Stimulated activated effector memory CD8-positive, alpha-beta T cell treated with anti-CD3 and anti-CD28 coated beads, Interleukin-12 subunit alpha, Interleukin-12 subunit beta, amount 100 ng/mL, for 72 hours (primary cell): ENCODE measurements at regions not wholly inside any gene's neighbourhood (a gene's known extent, or its start where the extent isn't known, plus 50 kb on each side); places are given as distances from the start of the nearest gene placed in this dataset.

Source experiments
- ATAC-seq: fragments of 150-1000 bp; cut with Tn5 transposase; 2 replicates; pipeline ENCODE4 v1.10.0; 2021
- DNase-seq, 2 donors: peaks; one replicate each; pipeline ENCODE4 v3.0.0; 2021 to 2022; ENCODE audit warnings: low spot score in 2 of 2
- H3K27ac Mint-ChIP-seq: one replicate; pipeline ENCODE4 v1.8.0; 2022; ENCODE audit warnings: mild to moderate bottlenecking, mixed read lengths
- H3K36me3 Mint-ChIP-seq: one replicate; pipeline ENCODE4 v1.8.0; 2022; ENCODE audit warnings: mild to moderate bottlenecking, mixed read lengths
- H3K4me1 Mint-ChIP-seq: one replicate; pipeline ENCODE4 v1.8.0; 2022; ENCODE audit warnings: mixed read lengths
- H3K4me3 Mint-ChIP-seq: one replicate; pipeline ENCODE4 v1.8.0; 2022; ENCODE audit warnings: mild to moderate bottlenecking, mixed read lengths
- H3K9me3 Mint-ChIP-seq: one replicate; pipeline ENCODE4 v1.8.0; 2022; ENCODE audit warnings: mixed read lengths

- Mint-ChIP-seq H3K4me3 (no peak overlapping the region), H3K27ac (no peak overlapping the region), H3K4me1 (no peaks in the 10 kb centered on the region), H3K9me3 (no peaks in the 10 kb centered on the region), H3K36me3 (no peaks in the 10 kb centered on the region)
- DNase-seq (no peak), ATAC-seq (no peak)
Observed at GRCh38 chr1:99181892-99182291, 82.4 kb upstream of the PLPPR4 start.

DNA sequence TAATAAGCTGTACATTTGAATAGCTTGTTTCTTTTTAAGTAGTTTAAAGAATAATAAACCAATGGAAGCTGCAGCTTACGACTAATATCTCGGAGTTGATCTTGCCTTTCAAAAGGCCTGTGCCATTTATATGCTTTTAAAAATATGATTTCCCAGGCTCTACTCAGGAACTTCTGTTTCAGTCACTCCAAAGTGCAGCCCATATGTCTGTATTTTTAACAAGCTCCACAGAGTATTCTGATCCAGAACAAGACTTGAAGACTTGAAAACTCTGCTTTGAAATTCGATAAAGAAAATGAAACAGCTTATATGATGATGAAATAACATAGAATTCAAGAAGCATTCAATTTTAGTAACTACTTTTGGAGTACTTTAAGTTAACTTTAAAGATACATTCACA lies 79.1 kb upstream of the PLPPR4 start:
- no peak overlapping the region for H3K4me3 Mint-ChIP-seq
- no peaks in the 10 kb centered on the region for H3K9me3 Mint-ChIP-seq
- H3K27ac Mint-ChIP-seq = no peak overlapping the region
- H3K36me3 Mint-ChIP-seq = no peaks in the 10 kb centered on the region
- ATAC-seq = no peak
- DNase-seq = no peak
- H3K4me1 Mint-ChIP-seq = no peaks in the 10 kb centered on the region

- Mint-ChIP-seq H3K36me3 (no peaks in the 10 kb centered on the region), H3K9me3 (no peaks in the 10 kb centered on the region), H3K4me1 (no peaks in the 10 kb centered on the region), H3K4me3 (no peak overlapping the region), H3K27ac (no peak overlapping the region)
- no peak for DNase-seq
- no peak for ATAC-seq
Observed at GRCh38 chr1:99193431-99193830, 70.9 kb upstream of the PLPPR4 start.

DNA sequence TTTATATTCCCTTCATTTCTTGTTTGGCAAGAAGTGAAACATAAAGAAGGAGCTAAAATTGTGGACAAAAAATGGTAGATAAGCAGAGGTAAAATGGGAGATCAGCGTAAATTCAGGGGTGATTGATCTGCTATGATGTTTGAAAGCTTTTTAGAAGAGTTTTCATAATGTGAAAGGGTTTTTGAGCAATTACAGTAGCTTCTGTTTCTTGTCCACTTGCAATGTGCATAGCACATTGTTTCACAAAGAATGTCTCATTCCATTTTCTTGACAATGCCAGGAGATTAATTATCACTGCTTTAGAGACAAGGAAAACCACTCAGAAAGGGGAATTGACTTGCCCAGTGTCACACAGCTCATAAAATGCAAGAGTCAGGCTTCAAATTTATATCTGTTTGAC lies 65.9 kb upstream of the PLPPR4 start:
- no peaks in the 10 kb centered on the region for H3K36me3 Mint-ChIP-seq
- no peak overlapping the region for H3K4me3 Mint-ChIP-seq
- no peaks in the 10 kb centered on the region for H3K4me1 Mint-ChIP-seq
- ATAC-seq (no peak), DNase-seq (no peak)
- no peaks in the 10 kb centered on the region for H3K9me3 Mint-ChIP-seq
- H3K27ac Mint-ChIP-seq = no peak overlapping the region

DNA sequence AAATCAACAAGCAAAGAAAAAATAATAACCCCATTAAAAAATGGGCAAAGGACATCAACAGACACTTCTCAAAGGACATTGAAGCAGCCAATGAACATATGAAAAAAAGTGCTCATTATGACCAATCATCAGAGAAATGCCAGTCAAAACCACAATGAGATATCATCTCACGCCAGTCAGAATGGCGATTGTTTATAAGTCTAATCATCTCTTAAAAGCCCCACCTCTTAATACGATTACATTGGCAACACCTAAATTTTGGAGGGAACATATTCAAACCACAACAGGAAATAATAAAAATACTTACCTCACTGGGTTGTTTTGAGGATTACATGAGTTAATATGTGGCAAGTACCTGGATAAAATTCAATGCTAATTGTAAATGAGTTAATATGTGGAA lies 57.1 kb upstream of the PLPPR4 start:
- no peak for DNase-seq
- Mint-ChIP-seq H3K36me3 (no peaks in the 10 kb centered on the region), H3K4me1 (no peaks in the 10 kb centered on the region), H3K9me3 (no peaks in the 10 kb centered on the region), H3K4me3 (no peak overlapping the region), H3K27ac (no peak overlapping the region)
- ATAC-seq = no peak
